ENCODE measurements at regions not wholly inside any gene's neighbourhood (a gene's known extent, or its start where the extent isn't known, plus 50 kb on each side); places are given as distances from the start of the nearest gene placed in this dataset.

GRCh38 chr11:100618914-100619313 lies 68.2 kb upstream of the ARHGAP42 start:
- TF ChIP-seq, protein P1, sequence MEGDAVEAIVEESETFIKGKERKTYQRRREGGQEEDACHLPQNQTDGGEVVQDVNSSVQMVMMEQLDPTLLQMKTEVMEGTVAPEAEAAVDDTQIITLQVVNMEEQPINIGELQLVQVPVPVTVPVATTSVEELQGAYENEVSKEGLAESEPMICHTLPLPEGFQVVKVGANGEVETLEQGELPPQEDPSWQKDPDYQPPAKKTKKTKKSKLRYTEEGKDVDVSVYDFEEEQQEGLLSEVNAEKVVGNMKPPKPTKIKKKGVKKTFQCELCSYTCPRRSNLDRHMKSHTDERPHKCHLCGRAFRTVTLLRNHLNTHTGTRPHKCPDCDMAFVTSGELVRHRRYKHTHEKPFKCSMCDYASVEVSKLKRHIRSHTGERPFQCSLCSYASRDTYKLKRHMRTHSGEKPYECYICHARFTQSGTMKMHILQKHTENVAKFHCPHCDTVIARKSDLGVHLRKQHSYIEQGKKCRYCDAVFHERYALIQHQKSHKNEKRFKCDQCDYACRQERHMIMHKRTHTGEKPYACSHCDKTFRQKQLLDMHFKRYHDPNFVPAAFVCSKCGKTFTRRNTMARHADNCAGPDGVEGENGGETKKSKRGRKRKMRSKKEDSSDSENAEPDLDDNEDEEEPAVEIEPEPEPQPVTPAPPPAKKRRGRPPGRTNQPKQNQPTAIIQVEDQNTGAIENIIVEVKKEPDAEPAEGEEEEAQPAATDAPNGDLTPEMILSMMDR (IDR thresholded peaks at IDR 0.05) = no peak
- TF ChIP-seq, protein P2, sequence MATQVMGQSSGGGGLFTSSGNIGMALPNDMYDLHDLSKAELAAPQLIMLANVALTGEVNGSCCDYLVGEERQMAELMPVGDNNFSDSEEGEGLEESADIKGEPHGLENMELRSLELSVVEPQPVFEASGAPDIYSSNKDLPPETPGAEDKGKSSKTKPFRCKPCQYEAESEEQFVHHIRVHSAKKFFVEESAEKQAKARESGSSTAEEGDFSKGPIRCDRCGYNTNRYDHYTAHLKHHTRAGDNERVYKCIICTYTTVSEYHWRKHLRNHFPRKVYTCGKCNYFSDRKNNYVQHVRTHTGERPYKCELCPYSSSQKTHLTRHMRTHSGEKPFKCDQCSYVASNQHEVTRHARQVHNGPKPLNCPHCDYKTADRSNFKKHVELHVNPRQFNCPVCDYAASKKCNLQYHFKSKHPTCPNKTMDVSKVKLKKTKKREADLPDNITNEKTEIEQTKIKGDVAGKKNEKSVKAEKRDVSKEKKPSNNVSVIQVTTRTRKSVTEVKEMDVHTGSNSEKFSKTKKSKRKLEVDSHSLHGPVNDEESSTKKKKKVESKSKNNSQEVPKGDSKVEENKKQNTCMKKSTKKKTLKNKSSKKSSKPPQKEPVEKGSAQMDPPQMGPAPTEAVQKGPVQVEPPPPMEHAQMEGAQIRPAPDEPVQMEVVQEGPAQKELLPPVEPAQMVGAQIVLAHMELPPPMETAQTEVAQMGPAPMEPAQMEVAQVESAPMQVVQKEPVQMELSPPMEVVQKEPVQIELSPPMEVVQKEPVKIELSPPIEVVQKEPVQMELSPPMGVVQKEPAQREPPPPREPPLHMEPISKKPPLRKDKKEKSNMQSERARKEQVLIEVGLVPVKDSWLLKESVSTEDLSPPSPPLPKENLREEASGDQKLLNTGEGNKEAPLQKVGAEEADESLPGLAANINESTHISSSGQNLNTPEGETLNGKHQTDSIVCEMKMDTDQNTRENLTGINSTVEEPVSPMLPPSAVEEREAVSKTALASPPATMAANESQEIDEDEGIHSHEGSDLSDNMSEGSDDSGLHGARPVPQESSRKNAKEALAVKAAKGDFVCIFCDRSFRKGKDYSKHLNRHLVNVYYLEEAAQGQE (IDR thresholded peaks at IDR 0.05; ENCODE audit: insufficient read depth in 1 of 2, low read depth in 2 of 2, low read length in 1 of 2) = no peak
- TF ChIP-seq POLR2AphosphoS5 (IDR thresholded peaks at IDR 0.05; ENCODE audit: low read depth, low read length) = no peak

Data from Panc1 (cell line).